Fibroblast of skin of left quadriceps (primary cell): ENCODE measurements at regions not wholly inside any gene's neighbourhood (a gene's known extent, or its start where the extent isn't known, plus 50 kb on each side); places are given as distances from the start of the nearest gene placed in this dataset.

Source experiments
- DNase-seq, 2 experiments: peaks; one replicate each; pipeline ENCODE4 v3.0.0-alpha.2; 2013; ENCODE audit warnings: low read depth in 2 of 2

GRCh38 chr11:64457416-64458010 is 98.2 kb upstream of the SLC22A11 start:
- DNase-seq, result no peak

GRCh38 chr11:64458997-64459396 is 96.7 kb upstream of the SLC22A11 start:
- no peak for DNase-seq

- DNase-seq, result no peak
Measured at GRCh38 chr11:64459609-64460008, 96.1 kb upstream of the SLC22A11 start.

- DNase-seq, result no peak
Measured at GRCh38 chr11:64461081-64461480, 94.7 kb upstream of the SLC22A11 start.

GRCh38 chr11:64466115-64466718 is 89.5 kb upstream of the SLC22A11 start:
- DNase-seq, result no peak

- DNase-seq, result no peak
Measured at GRCh38 chr11:64469288-64469687, 86.5 kb upstream of the SLC22A11 start.

- DNase-seq, result no peak
Measured at GRCh38 chr11:64472593-64473455, 82.9 kb upstream of the SLC22A11 start.

GRCh38 chr11:64474680-64475079 is 81.1 kb upstream of the SLC22A11 start:
- no peak for DNase-seq

GRCh38 chr11:64475145-64475544 is 80.6 kb upstream of the SLC22A11 start:
- DNase-seq, result no peak

GRCh38 chr11:64476881-64477280 is 78.9 kb upstream of the SLC22A11 start:
- DNase-seq, result no peak

- no peak for DNase-seq
Measured at GRCh38 chr11:64477675-64478074, 78.1 kb upstream of the SLC22A11 start.

GRCh38 chr11:64482588-64482987 is 73.2 kb upstream of the SLC22A11 start:
- DNase-seq, result no peak

GRCh38 chr11:64484191-64485022 is 71.3 kb upstream of the SLC22A11 start:
- DNase-seq, result no peak

- DNase-seq, result no peak
Measured at GRCh38 chr11:64485074-64485473, 70.7 kb upstream of the SLC22A11 start.

- no peak for DNase-seq
Measured at GRCh38 chr11:64489831-64490441, 65.8 kb upstream of the SLC22A11 start.

GRCh38 chr11:64490562-64491216 is 65.1 kb upstream of the SLC22A11 start:
- DNase-seq, result no peak

GRCh38 chr11:64492561-64492960 is 63.2 kb upstream of the SLC22A11 start:
- DNase-seq, result no peak

- DNase-seq, result no peak
Measured at GRCh38 chr11:64498136-64498535, 57.6 kb upstream of the SLC22A11 start.

- no peak for DNase-seq
Measured at GRCh38 chr11:64499261-64500004, 56.3 kb upstream of the SLC22A11 start.
